ENCODE measurements at regions not wholly inside any gene's neighbourhood (a gene's known extent, or its start where the extent isn't known, plus 50 kb on each side); places are given as distances from the start of the nearest gene placed in this dataset.

- TF ChIP-seq POLR2AphosphoS5 (IDR thresholded peaks at IDR 0.05): no peak
- TF ChIP-seq CTCF (IDR thresholded peaks at IDR 0.05): no peak
- TF ChIP-seq POLR2A (IDR thresholded peaks at IDR 0.05): no peak
- no peak for TF ChIP-seq EP300 (IDR thresholded peaks at IDR 0.05; ENCODE audit: low read depth)
These were observed 914.8 kb downstream of the TUSC7 start for GRCh38 chr3:117624424-117624823.

Data from transverse colon (tissue), 4 donors.